Neural progenitor cell (in vitro differentiated cells): ENCODE measurements at regions not wholly inside any gene's neighbourhood (a gene's known extent, or its start where the extent isn't known, plus 50 kb on each side); places are given as distances from the start of the nearest gene placed in this dataset.

Experiments used
- EZH2 ChIP-seq: fragments of 200-600 bp; sonication (generic); IDR thresholded peaks from 2 replicates; pipeline ENCODE4 v1.6.1; 2017; ENCODE audit warnings: antibody characterized with exemption, mild to moderate bottlenecking, moderate library complexity
- TF ChIP-seq, protein P1 (sequence below): fragments of 200-600 bp; sonication (generic); IDR thresholded peaks from 2 replicates; pipeline ENCODE4 v1.5.1; 2017; ENCODE audit warnings: antibody characterized with exemption, mild to moderate bottlenecking

GRCh38 chr1:79059341-79059740 is 52.8 kb upstream of the ADGRL4 start:
- TF ChIP-seq, protein P1, sequence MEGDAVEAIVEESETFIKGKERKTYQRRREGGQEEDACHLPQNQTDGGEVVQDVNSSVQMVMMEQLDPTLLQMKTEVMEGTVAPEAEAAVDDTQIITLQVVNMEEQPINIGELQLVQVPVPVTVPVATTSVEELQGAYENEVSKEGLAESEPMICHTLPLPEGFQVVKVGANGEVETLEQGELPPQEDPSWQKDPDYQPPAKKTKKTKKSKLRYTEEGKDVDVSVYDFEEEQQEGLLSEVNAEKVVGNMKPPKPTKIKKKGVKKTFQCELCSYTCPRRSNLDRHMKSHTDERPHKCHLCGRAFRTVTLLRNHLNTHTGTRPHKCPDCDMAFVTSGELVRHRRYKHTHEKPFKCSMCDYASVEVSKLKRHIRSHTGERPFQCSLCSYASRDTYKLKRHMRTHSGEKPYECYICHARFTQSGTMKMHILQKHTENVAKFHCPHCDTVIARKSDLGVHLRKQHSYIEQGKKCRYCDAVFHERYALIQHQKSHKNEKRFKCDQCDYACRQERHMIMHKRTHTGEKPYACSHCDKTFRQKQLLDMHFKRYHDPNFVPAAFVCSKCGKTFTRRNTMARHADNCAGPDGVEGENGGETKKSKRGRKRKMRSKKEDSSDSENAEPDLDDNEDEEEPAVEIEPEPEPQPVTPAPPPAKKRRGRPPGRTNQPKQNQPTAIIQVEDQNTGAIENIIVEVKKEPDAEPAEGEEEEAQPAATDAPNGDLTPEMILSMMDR = no peak
- no peak for TF ChIP-seq EZH2
